CD8-positive, alpha-beta memory T cell (primary cell): ENCODE measurements at regions not wholly inside any gene's neighbourhood (a gene's known extent, or its start where the extent isn't known, plus 50 kb on each side); places are given as distances from the start of the nearest gene placed in this dataset.

Source experiments
- CTCF ChIA-PET: fragments of 350-600 bp; sonication (Branson Sonifier 250); formaldehyde crosslinking; loops from one replicate; lab custom pipeline; 2021; ENCODE audit warnings: antibody characterized with exemption; lab: Charles Lee
- POLR2A ChIA-PET: fragments of 350-600 bp; sonication (Branson Sonifier 250); formaldehyde crosslinking; loops from one replicate; lab custom pipeline; 2021; ENCODE audit warnings: antibody characterized with exemption; lab: Charles Lee
- DNase-seq, 5 donors: peaks; one replicate each; pipeline versions ENCODE4 v3.0.0 to v3.0.0-alpha.2; 2020 to 2022; ENCODE audit warnings: mixed read lengths in 1 of 5
- H3K27ac ChIP-seq: one replicate; pipeline ENCODE4 v1.7.0; 2013; ENCODE audit warnings: low read depth, mild to moderate bottlenecking, low read length, moderate library complexity
- H3K27me3 ChIP-seq: 2 replicates; pipeline ENCODE4 v1.7.0; 2013; ENCODE audit warnings: low read length, mild to moderate bottlenecking; ENCODE audit not compliant: insufficient read depth, poor library complexity, severe bottlenecking
- H3K36me3 ChIP-seq: 2 replicates; pipeline ENCODE4 v1.7.0; 2013; ENCODE audit warnings: mild to moderate bottlenecking, low read length, moderate library complexity; ENCODE audit not compliant: insufficient read depth
- H3K4me1 ChIP-seq: 2 replicates; pipeline ENCODE4 v1.7.0; 2013; ENCODE audit warnings: mild to moderate bottlenecking, low read length, moderate library complexity; ENCODE audit not compliant: insufficient read depth
- H3K4me3 ChIP-seq: 2 replicates; pipeline ENCODE4 v1.7.0; 2013; ENCODE audit warnings: mild to moderate bottlenecking, low read length
- H3K9me3 ChIP-seq: 2 replicates; pipeline ENCODE4 v1.7.0; 2013; ENCODE audit warnings: mild to moderate bottlenecking, low read length
- H3K27ac Mint-ChIP-seq, 8 donors: one replicate each; pipeline ENCODE4 v1.8.0; 2020 to 2021; ENCODE audit warnings: mixed read lengths in 8 of 8, mild to moderate bottlenecking in 6 of 8, inconsistent platforms in 3 of 8, moderate library complexity in 3 of 8
- H3K27me3 Mint-ChIP-seq, 2 donors: one replicate each; pipeline ENCODE4 v1.8.0; 2020 to 2021; ENCODE audit warnings: mixed read lengths in 2 of 2, mild to moderate bottlenecking in 1 of 2, moderate library complexity in 1 of 2
- H3K36me3 Mint-ChIP-seq, 3 donors: one replicate each; pipeline ENCODE4 v1.8.0; 2020 to 2021; ENCODE audit warnings: mixed read lengths in 3 of 3, inconsistent platforms in 1 of 3, mild to moderate bottlenecking in 1 of 3
- H3K4me1 Mint-ChIP-seq, 3 donors: one replicate each; pipeline ENCODE4 v1.8.0; 2020 to 2021; ENCODE audit warnings: mixed read lengths in 3 of 3, inconsistent platforms in 1 of 3, mild to moderate bottlenecking in 1 of 3
- H3K4me3 Mint-ChIP-seq, 7 donors: one replicate each; pipeline ENCODE4 v1.8.0; 2020 to 2021; ENCODE audit warnings: mixed read lengths in 7 of 7, mild to moderate bottlenecking in 6 of 7, moderate library complexity in 4 of 7, inconsistent platforms in 2 of 7
- H3K9me3 Mint-ChIP-seq, 5 donors: one replicate each; pipeline ENCODE4 v1.8.0; 2020 to 2022; ENCODE audit warnings: mixed read lengths in 5 of 5, mild to moderate bottlenecking in 3 of 5, moderate library complexity in 2 of 5, inconsistent platforms in 1 of 5

DNA sequence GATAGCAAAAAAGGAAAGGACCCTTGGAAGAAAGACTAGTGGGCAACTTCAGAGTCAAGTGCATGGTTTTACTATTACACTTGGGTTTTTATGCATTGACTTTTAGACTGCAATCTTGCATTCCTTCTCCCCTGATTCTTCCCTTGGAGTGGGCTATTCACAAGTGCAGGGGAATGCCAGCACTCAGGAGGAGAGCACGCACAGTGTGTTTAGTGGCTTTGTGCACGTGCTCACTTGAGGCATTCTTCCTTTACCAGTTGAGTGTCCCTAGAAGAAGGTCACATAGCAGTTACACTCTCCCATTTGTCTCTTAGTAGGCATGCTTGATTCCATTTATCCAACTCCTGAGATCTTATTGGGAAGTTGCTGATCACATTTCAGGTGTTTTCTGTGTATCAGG, 351.1 kb upstream of the HSFY2 start:
- no peaks in the 10 kb centered on the region for H3K27me3 Mint-ChIP-seq
- no peak overlapping the region for H3K27ac Mint-ChIP-seq
- H3K27ac ChIP-seq: no peak overlapping the region
- no peak overlapping the region for H3K4me3 ChIP-seq
- H3K4me3 Mint-ChIP-seq: no peak overlapping the region
- ChIA-PET CTCF (no interaction called here), POLR2A (no interaction called here)
- no peaks in the 10 kb centered on the region for H3K36me3 ChIP-seq
- no peak for DNase-seq
- H3K27me3 ChIP-seq: no peaks in the 10 kb centered on the region
- no peaks in the 10 kb centered on the region for H3K36me3 Mint-ChIP-seq
- no peaks in the 10 kb centered on the region for H3K9me3 ChIP-seq
- no peaks in the 10 kb centered on the region for H3K4me1 ChIP-seq
- H3K4me1 Mint-ChIP-seq: no peaks in the 10 kb centered on the region
- no peaks in the 10 kb centered on the region for H3K9me3 Mint-ChIP-seq

DNA sequence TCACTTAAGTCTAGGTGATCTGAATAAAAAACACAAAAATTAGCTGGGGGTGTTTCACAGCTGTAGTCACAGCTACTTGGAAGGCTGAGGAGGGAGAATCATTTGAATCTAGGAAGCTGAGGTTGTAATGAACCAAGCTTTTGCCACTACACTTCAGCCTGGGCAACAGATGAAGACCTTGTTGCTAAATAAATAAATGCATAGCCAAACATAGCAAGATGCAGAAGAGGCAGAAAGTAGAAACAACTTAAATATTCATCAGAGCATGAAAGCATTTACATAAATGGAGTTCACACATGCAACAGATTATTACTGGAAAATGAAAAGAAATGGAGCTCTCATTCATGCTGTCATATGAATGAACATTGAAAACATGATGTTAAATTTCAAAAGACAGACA, 348.9 kb upstream of the HSFY2 start:
- H3K4me3 Mint-ChIP-seq: no peak overlapping the region

DNA sequence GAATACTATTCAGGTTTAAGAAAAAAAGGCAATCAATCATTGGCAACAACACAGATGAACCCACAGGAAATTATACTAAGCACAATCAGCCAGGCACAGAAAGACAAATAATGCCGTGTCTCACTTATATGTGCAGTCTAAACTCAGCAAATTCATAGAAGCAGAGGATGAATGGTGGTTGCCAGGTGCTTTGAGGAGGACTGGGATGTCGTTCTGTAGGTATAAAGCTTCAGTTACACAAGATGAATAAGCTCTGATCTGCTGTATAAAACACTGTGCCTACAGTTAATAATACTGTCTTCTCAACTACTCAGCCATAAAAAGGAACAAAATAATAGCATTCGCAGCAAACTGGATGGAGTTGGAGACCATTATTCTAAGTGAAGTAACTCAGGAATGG, 324.8 kb upstream of the HSFY2 start:
- no peaks in the 10 kb centered on the region for H3K27me3 ChIP-seq
- Mint-ChIP-seq H3K4me1 (no peaks in the 10 kb centered on the region), H3K36me3 (no peaks in the 10 kb centered on the region), H3K4me3 (no peak overlapping the region), H3K27ac (no peak overlapping the region), H3K9me3 (no peaks in the 10 kb centered on the region), H3K27me3 (no peaks in the 10 kb centered on the region)
- ChIA-PET POLR2A (no interaction called here), CTCF (no interaction called here)
- no peak overlapping the region for H3K27ac ChIP-seq
- H3K9me3 ChIP-seq: no peaks in the 10 kb centered on the region
- H3K36me3 ChIP-seq: no peaks in the 10 kb centered on the region
- DNase-seq: no peak
- no peaks in the 10 kb centered on the region for H3K4me1 ChIP-seq
- H3K4me3 ChIP-seq: no peak overlapping the region

More for the DNA sequence above, 348.9 kb upstream of the HSFY2 start:
- ChIA-PET POLR2A (no interaction called here), CTCF (no interaction called here)
- Histone ChIP-seq H3K27me3 (no peaks in the 10 kb centered on the region), H3K27ac (no peak overlapping the region), H3K4me1 (no peaks in the 10 kb centered on the region), H3K4me3 (no peak overlapping the region), H3K9me3 (no peaks in the 10 kb centered on the region), H3K36me3 (no peaks in the 10 kb centered on the region)
- H3K9me3 Mint-ChIP-seq: no peaks in the 10 kb centered on the region
- DNase-seq: no peak
- H3K36me3 Mint-ChIP-seq: no peaks in the 10 kb centered on the region
- H3K27ac Mint-ChIP-seq: no peak overlapping the region
- no peaks in the 10 kb centered on the region for H3K4me1 Mint-ChIP-seq
- no peaks in the 10 kb centered on the region for H3K27me3 Mint-ChIP-seq

DNA sequence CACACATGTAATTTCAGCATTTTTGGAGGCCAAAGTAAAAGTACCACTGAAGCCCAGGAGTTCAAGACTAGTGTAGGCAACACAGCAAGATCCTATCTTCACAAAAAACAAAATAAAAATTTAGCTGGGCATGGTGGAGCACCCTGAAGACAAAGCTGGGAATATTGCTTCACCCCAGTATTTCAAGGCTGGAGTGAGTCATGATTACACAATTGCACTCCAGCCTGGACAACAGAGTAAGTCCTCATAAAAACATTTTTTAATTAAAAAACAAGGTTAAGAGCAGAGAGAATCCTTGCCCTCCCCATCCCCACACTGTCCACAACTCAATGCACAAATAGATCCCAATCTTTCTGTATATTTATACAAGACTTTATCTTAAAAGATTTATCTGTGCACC, 321.9 kb upstream of the HSFY2 start:
- ChIA-PET POLR2A (no interaction called here), CTCF (no interaction called here)
- no peak overlapping the region for H3K4me3 Mint-ChIP-seq
- no peaks in the 10 kb centered on the region for H3K9me3 Mint-ChIP-seq
- DNase-seq: no peak
- H3K36me3 Mint-ChIP-seq: no peaks in the 10 kb centered on the region
- Histone ChIP-seq H3K4me1 (no peaks in the 10 kb centered on the region), H3K27me3 (no peaks in the 10 kb centered on the region), H3K9me3 (no peaks in the 10 kb centered on the region), H3K36me3 (no peaks in the 10 kb centered on the region), H3K27ac (no peak overlapping the region), H3K4me3 (no peak overlapping the region)
- no peak overlapping the region for H3K27ac Mint-ChIP-seq
- no peaks in the 10 kb centered on the region for H3K4me1 Mint-ChIP-seq
- no peaks in the 10 kb centered on the region for H3K27me3 Mint-ChIP-seq

DNA sequence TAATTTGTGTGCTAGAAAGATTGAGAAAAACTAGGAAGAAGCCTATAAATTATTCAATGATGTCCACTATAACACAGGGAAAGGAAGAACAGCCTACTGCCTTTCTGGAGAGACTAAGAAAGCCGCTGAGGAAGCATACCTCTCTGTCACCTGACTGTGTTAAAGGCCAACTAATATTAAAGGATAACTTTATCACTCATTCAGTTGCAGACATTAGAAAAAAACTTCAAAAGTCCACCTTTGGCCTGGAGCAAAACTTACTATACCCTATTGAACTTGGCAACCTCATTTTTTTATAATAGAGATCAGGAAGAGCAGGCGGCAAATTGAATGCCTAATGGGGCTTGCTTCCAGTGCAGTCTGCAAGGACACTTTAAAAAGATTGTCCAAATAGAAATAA, 309.5 kb upstream of the HSFY2 start:
- CTCF ChIA-PET: no interaction called here
- Mint-ChIP-seq H3K27me3 (no peaks in the 10 kb centered on the region), H3K9me3 (no peaks in the 10 kb centered on the region)

DNA sequence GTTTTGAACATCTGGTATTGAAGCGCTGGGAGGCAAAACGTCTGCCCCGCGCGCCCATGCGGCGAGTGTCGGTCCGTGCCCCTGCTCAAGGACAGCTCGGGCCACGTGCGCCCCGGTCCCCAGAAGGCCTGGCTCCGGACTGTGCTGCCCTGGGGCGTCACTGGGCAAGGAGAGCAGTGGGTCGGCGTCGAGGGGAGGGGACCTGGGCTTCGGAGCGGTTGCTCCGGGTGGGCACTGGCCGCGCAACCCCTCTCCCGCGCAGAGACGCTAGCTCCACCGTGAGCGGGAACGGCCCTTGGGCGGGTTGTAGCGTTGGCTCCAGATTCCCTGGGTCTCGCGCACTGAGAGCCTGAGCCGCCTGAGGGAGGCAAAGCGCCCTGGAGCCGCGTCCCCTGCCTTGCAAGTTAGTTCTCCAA, 304.2 kb upstream of the HSFY2 start:
- CTCF ChIA-PET: no interaction called here
- Mint-ChIP-seq H3K27me3 (peaks cover 0 to 10% of the 10 kb centered on the region in 2 donors), H3K9me3 (no peaks in the 10 kb centered on the region), H3K36me3 (no peaks in the 10 kb centered on the region), H3K4me1 (peaks cover 0 to 11% (median 0%) of the 10 kb centered on the region in 3 donors), H3K27ac (peak overlapping the region in 2 of 8 donors; percentile 22 to 67), H3K4me3 (peak overlapping the region in 2 of 7 donors; percentile 79 to 83)
- POLR2A ChIA-PET: no interaction called here
- no peak for DNase-seq
- H3K4me1 ChIP-seq: no peaks in the 10 kb centered on the region
- no peaks in the 10 kb centered on the region for H3K36me3 ChIP-seq
- H3K4me3 ChIP-seq: peak overlapping the region; percentile 43
- H3K9me3 ChIP-seq: no peaks in the 10 kb centered on the region
- H3K27ac ChIP-seq: no peak overlapping the region
- no peaks in the 10 kb centered on the region for H3K27me3 ChIP-seq

More for the DNA sequence above, 309.5 kb upstream of the HSFY2 start:
- no peaks in the 10 kb centered on the region for H3K4me1 Mint-ChIP-seq
- no peak overlapping the region for H3K4me3 Mint-ChIP-seq
- POLR2A ChIA-PET: no interaction called here
- no peak for DNase-seq
- H3K27ac Mint-ChIP-seq: no peak overlapping the region
- no peaks in the 10 kb centered on the region for H3K36me3 ChIP-seq
- H3K27me3 ChIP-seq: no peaks in the 10 kb centered on the region
- H3K36me3 Mint-ChIP-seq: no peaks in the 10 kb centered on the region
- no peak overlapping the region for H3K27ac ChIP-seq
- H3K9me3 ChIP-seq: no peaks in the 10 kb centered on the region
- H3K4me3 ChIP-seq: no peak overlapping the region
- no peaks in the 10 kb centered on the region for H3K4me1 ChIP-seq

DNA sequence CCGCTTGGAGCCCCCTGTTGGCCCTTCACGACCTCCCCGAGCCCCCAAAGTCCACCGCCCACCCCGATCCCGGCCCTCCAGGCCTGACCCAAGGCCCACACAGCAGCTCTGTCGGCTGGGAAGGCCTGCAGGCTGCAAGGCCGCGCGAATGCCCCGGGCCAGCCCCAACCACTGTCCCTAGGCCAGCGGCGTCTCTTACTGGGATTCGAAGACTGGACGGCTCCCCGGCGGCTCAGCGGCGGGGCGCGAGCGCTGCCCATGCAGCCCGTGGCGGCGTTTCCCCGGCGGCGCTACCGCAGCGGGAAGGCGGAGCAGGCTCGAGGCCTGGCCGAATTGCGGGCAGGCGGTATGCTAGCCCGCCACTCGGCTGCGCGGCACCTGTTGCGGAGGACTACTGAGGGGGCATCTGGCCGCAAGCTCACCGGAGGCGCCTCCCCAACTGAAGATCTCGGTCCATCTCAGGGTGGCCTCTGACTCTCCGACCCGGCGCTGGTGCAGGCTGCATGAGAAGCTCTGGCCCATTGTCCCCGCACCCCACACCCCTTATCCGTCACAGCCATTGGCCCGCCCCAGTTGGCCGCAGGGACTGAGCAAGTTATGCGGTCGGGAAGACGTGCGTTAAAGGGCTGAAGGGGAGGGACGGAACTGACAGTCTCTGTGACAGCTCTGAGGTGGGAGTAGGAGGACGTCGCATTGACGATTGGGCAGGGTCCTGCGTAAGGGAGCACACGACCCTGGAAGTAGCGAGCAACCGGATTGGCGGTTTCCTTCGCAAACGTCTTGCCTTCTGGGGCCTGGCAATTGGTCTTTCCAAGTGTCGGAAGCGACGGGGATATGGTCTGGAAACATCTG, 303.5 kb upstream of the HSFY2 start:
- peaks cover 0 to 11% (median 0%) of the 10 kb centered on the region in 3 donors for H3K4me1 Mint-ChIP-seq
- Histone ChIP-seq H3K9me3 (no peaks in the 10 kb centered on the region), H3K4me1 (no peaks in the 10 kb centered on the region), H3K27me3 (no peaks in the 10 kb centered on the region), H3K27ac (no peak overlapping the region), H3K36me3 (no peaks in the 10 kb centered on the region), H3K4me3 (peak overlapping the region; percentile 43)
- peak overlapping the region in 2 of 7 donors; percentile 79 to 83 for H3K4me3 Mint-ChIP-seq
- CTCF ChIA-PET: no interaction called here
- H3K36me3 Mint-ChIP-seq: no peaks in the 10 kb centered on the region
- POLR2A ChIA-PET: no interaction called here
- peaks cover 0 to 10% of the 10 kb centered on the region in 2 donors for H3K27me3 Mint-ChIP-seq
- peak in 1 of 5 donors; percentile 47 for DNase-seq
- peak overlapping the region in 2 of 8 donors; percentile 22 to 67 for H3K27ac Mint-ChIP-seq
- H3K9me3 Mint-ChIP-seq: no peaks in the 10 kb centered on the region

DNA sequence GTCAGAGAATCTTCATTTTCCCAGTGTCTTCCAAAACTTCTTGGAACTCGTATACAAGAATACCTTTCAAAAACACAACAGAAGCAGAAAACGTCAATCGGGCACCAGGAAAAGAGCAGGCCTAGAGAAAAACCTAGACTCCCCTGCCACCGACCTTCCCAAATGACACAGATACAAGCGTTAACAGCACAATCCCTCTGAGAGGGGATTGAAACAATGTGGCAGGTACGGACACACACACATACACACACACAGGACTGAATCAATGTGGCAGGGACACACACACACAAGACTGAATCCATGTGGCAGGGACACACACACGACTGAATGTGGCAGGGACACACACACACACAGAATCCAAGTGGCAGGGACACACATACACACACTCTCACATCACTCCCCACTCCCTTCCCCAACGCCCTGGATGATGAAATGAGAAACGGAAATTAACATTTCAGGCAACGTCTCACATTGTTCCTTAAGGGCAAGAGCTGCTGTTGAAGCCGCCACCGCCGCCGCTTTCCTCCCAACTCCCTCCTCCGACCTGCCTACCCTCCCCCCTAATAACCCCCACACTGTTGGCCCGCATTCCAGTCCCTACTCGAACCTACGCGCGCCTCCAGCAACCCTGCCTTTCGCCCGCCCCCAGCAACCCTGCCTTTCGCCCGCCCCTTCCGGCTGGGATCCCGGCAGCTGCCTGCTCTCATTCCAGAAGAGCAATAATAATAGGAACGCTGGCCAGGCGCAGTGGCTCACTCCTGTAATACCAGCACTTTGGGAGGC, 302.1 kb upstream of the HSFY2 start:
- no peaks in the 10 kb centered on the region for H3K9me3 Mint-ChIP-seq

More for the DNA sequence above, 302.1 kb upstream of the HSFY2 start:
- Histone ChIP-seq H3K9me3 (no peaks in the 10 kb centered on the region), H3K36me3 (no peaks in the 10 kb centered on the region), H3K4me3 (peak overlapping the region; percentile 22), H3K27me3 (no peaks in the 10 kb centered on the region), H3K27ac (no peak overlapping the region), H3K4me1 (no peaks in the 10 kb centered on the region)
- no peak for DNase-seq
- Mint-ChIP-seq H3K27me3 (peaks cover 0 to 10% of the 10 kb centered on the region in 2 donors), H3K4me1 (peaks cover 0 to 11% (median 0%) of the 10 kb centered on the region in 3 donors), H3K27ac (peak overlapping the region in 1 of 8 donors; percentile 43), H3K36me3 (no peaks in the 10 kb centered on the region), H3K4me3 (peak overlapping the region in 2 of 7 donors; percentile 63 to 77)
- CTCF ChIA-PET: no interaction called here
- POLR2A ChIA-PET: no interaction called here
